NCI-H2029 (cell line): ENCODE measurements at regions not wholly inside any gene's neighbourhood (a gene's known extent, or its start where the extent isn't known, plus 50 kb on each side); places are given as distances from the start of the nearest gene placed in this dataset.

ENCODE experiments used
- DNase-seq: peaks from one replicate; lab custom pipeline; 2025; lab: John Stamatoyannopoulos, UW

- DNase-seq: no peak
Measured at GRCh38 chr1:157189096-157189495, 50.9 kb upstream of the ETV3 start.
